Stimulated activated CD4-positive, alpha-beta T cell treated with anti-CD3 and anti-CD28 coated beads, Interleukin-12 subunit alpha, Interleukin-12 subunit beta, amount 100 ng/mL, for 48 hours (primary cell): ENCODE measurements at regions not wholly inside any gene's neighbourhood (a gene's known extent, or its start where the extent isn't known, plus 50 kb on each side); places are given as distances from the start of the nearest gene placed in this dataset.

Experiments
- DNase-seq, 3 donors: peaks; one replicate each; pipeline ENCODE4 v3.0.0-alpha.2; 2020; ENCODE audit warnings: low read depth in 2 of 3, low spot score in 1 of 3

DNA sequence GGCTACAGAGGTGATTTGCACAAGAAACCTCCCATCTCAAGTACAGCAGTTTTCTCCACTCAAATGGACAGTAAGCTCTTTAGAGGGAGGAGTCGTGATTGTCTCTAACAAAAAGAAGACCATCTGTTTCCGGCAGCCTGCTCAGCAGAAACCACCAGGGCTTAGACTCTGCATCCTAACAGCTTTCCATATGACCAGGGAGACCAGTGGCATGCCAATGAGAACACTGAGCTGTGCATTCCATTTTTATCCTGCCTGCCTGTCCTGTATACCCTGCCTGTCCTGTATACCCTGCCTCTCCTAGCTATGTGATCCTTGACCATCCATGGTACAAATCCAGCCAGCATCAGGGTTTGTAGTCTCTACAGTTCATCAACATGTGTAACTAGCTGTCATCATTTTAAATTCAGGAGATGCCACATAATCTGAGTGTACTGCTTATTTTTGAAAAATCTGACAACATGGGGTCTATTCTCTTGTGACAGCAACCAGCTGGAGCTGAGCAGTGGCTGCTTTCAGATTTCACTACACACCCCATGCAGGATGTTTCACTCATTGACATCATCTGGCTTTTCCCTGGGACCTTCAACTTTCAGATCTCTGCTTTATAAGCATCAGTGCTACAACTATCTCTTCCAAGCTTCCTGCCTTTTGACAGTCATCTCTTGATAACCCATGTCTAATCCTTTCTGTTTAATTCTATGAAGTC is 50.5 kb upstream of the POU2AF2 start:
- DNase-seq = no peak

DNA sequence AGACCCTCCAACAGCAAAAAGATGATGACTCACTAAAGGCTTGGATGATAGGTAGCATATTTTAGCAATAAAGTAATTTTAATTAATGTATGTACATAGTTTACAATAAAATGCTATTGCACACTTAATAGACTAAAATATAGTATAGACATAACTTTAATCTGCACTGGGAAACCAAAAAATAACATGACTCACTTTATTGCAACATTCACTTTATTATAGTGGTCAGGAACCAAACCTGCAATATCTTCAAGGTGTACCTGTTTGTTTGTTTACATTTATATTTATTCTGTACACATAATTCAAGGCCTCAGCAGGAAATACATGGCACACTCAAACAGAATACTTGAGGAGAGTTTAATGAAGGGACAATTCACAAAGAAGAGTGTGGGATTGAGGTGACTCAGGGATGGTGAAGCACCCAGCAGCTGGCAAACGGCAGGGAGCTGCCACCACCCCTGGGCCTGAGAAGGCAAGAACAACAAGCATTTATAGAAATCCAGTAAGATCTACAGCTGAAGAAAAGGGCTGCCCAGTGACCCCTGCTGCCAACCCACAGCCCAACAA is 51.5 kb upstream of the POU2AF2 start:
- no peak for DNase-seq

- no peak for DNase-seq
Measured at GRCh38 chr11:111189466-111189865, 56.1 kb upstream of the POU2AF2 start.

DNA sequence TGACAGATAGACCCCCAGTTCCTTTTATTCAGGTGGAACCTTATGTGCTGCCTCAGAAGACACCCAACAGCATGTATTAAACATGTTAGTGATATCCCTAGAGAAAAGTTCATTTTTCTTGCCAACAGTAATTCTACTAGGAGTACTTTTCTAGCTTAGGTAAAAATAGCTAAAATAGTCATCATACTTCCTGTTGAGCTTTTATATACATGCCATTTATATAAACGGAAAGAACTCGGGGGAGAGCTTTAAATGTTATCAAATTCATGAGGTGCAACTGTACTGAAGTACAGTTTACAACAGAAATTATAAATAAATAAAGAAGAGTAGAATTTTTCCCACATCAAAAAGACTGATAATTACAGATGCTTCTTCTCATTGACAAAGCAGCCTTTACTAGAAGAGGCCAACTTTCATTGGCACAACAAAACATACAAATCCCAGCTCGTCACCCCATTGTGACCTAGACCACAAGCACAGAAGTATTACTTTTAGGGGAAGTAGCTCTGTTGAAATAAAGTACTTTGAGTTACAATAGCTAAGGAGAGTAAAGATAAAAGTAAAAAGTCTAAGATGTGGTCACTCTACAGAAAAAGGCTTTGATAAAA is 59.1 kb upstream of the POU2AF2 start:
- no peak for DNase-seq

- no peak for DNase-seq
Measured at GRCh38 chr11:111185266-111185665, 60.3 kb upstream of the POU2AF2 start.

- DNase-seq = no peak
Measured at GRCh38 chr11:111183706-111184105, 61.8 kb upstream of the POU2AF2 start.

- no peak for DNase-seq
Measured at GRCh38 chr11:111179184-111179910, 66.2 kb upstream of the POU2AF2 start.

DNA sequence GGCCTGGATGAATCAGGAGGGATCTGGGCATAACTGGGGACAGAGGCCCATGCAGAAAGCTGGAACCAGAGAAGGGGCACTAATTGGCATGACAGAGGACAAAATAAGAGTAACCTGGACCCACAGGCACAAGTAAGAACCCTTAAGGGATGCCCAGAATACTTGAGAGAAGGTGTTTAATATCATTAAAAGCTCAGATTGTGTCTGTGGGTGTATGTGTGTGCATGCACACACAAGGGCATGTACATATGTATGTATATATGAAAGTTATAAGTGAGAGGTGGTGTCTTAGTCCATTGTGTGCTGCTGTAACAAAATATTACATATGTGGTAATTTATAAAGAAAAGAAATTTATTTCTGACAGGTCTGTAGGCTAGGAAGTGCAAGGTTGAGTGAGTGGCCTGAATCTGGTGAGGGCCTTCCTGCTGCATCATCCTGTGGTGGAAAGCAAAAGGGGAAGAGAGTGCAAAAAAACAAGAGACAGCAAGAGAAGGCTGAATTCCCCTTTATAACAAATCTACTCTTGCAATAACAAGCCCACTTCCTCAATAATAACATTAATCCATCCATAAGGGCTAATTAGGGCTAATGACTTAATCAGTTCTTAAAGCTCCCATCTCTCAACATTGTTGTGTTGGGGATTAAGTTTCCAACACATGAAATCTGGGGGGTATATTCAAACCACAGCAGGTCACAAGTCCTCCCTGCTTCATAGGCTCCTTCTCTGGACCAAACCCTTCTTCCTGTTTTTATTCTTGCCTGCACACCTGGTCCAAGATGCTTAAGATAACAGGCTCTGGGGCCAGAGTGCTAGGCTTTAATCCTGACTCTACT is 68.3 kb upstream of the POU2AF2 start:
- DNase-seq = no peak

DNA sequence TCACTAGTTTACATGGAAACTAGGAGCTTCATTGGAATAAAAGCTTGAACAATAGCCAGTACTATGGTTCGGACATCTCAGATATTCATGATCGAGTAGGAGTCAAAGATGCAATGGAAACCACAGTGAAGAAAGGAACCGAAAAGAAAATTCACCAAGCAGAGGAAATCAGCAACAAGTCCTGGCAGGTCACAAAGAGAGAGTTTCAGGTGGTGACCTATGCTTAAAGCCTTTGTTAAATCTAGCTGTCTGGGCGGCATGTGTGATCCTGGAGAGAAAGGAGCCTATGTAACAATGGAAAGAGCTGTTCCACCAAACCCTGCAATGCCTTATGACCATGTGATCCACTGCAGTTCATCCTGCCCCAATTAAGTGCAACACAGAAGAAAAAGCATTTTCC is 68.9 kb upstream of the POU2AF2 start:
- no peak for DNase-seq

DNA sequence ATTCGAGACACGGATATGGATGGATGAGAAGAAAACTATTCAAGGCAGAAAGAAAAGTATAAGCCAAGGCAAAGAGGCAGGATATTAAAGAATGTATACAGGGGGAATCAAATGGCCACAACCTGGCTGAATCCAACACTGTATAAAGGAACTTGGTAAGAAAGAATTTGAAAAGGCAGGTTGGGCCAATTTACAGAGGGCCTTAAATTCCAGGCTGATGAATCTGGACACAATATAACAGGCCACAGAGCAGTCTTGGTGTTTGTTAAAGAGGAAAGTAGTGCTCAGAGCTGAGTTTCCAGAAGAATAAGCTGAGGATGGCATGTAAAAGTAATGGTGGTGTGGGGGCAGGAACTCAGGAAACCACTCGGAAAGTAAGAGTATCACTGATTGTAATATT is 72.3 kb upstream of the POU2AF2 start:
- DNase-seq = no peak

DNA sequence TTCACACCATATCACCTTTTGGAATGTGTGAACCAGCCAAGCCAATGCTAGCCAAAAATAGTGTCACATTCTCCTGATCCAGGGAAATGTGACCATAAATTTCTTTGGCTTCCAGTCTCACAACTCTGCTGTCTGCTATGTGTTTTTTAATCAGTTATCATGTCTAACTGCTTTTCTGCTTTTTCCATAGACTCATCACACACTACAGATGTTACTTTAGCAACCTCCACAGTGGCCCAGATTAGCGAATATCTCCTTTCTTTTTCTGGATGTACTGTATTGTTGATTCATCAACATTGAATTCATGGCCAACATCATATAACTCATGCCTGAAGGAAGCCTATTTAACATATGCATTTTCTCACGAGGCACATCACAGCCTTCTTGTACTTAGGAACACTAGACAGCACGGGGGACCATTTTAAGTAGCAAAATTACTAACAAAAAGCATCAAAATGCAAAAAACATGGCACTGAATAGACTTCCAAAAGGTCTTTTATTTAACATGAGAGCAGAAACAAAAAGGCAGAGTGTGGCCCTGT is 73.1 kb upstream of the POU2AF2 start:
- DNase-seq = no peak

- DNase-seq = no peak
Measured at GRCh38 chr11:111170761-111171379, 74.7 kb upstream of the POU2AF2 start.

DNA sequence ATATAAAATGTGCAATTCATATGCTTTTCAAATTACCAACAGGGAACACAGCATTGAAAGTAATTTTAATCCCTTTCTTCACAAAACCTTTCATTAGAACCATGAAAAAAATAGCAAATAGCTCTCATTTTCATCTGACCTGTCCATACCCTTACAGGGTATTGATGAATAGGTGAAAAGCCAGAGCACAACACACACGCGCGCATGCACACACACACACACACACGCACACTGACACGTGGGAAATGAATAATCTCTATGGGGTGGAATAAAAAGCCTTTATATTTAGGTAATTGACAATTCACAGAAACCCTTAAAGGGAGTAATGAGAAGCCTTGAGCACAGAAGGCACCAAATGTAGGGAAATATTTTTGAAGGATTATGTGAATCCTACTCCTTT is 76.2 kb upstream of the POU2AF2 start:
- DNase-seq = no peak

GRCh38 chr11:111168871-111169270 is 76.7 kb upstream of the POU2AF2 start:
- no peak for DNase-seq

GRCh38 chr11:111167666-111168065 is 77.9 kb upstream of the POU2AF2 start:
- no peak for DNase-seq

- no peak for DNase-seq
Measured at GRCh38 chr11:111166598-111166997, 78.9 kb upstream of the POU2AF2 start.

DNA sequence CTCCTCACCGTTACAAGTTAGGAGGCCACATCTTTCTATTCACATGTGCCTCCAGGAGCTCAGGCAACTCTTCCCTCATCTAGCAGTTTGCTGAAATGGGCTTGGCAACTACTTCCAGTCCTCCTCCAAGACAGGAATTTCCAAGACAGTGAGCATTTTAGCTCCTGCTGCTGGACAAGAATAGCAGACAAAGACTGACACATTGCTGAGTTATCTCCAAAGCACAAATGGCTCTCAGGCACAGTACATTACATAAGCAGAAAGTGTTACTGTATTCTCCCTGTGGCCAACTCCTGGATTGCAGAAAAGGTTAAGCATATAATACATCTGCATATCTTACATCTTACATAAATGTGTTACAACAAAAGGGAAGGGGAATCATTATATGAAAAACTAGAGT is 83.2 kb upstream of the POU2AF2 start:
- DNase-seq = no peak

GRCh38 chr11:111157571-111157970 is 88.0 kb upstream of the POU2AF2 start:
- no peak for DNase-seq

GRCh38 chr11:111155021-111155420 is 90.5 kb upstream of the POU2AF2 start:
- no peak for DNase-seq

GRCh38 chr11:111153194-111153593 is 92.3 kb upstream of the POU2AF2 start:
- DNase-seq = no peak

DNA sequence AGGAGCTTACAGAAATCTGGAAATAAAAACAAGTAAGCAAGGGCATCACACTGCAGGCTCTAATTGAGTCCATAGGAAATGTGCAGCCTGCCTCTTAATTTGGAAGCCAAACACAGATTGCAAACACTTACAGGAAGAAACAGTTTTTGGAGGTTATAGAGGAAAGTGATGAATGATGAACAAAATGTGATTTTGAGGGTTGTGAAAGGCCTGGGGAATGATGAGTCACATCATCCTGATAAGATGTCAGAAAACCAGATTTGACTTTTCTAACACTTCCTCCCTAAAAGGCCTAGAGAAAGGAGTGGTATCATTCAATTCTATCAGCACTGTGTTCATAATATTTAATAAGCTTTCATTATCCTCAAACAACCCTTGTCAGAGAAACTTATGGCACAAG is 96.6 kb upstream of the POU2AF2 start:
- no peak for DNase-seq
